PFSK-1 (cell line): ENCODE measurements at regions not wholly inside any gene's neighbourhood (a gene's known extent, or its start where the extent isn't known, plus 50 kb on each side); places are given as distances from the start of the nearest gene placed in this dataset.

Experiments
- POLR2AphosphoS5 ChIP-seq: IDR thresholded peaks from 2 replicates; pipeline ENCODE4 v1.6.1; 2012; ENCODE audit warnings: low read depth, mild to moderate bottlenecking, control low read depth, low read length, moderate library complexity
- TF ChIP-seq, protein P1 (sequence below), 2 experiments: IDR thresholded peaks; 2 replicates each; pipeline versions ENCODE4 v1.6.1 to v1.8.0; 2011 to 2012; ENCODE audit warnings: low read depth in 2 of 2, low read length in 2 of 2, control low read depth in 1 of 2, inconsistent platforms in 1 of 2, mild to moderate bottlenecking in 1 of 2, moderate library complexity in 1 of 2; ENCODE audit not compliant: insufficient read depth in 1 of 2

DNA sequence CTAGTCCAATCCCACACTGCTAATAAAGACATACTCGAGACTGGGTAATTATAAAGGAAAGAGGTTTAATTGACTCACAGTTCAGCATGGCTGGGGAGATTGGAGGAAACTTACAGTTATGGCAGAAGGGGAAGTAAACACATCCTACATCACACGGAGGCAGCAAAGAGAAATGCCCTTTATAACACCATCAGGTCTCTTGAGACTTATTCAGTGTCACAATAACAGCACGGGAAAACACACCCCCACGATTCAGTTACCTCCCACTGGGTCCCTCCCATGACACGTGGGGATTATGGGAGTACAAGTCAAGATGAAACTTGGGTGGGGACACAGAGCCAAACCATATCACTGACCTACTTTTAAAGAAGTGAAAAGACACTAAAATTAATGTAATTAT, 1130.4 kb upstream of the SLC10A2 start:
- TF ChIP-seq, protein P1, sequence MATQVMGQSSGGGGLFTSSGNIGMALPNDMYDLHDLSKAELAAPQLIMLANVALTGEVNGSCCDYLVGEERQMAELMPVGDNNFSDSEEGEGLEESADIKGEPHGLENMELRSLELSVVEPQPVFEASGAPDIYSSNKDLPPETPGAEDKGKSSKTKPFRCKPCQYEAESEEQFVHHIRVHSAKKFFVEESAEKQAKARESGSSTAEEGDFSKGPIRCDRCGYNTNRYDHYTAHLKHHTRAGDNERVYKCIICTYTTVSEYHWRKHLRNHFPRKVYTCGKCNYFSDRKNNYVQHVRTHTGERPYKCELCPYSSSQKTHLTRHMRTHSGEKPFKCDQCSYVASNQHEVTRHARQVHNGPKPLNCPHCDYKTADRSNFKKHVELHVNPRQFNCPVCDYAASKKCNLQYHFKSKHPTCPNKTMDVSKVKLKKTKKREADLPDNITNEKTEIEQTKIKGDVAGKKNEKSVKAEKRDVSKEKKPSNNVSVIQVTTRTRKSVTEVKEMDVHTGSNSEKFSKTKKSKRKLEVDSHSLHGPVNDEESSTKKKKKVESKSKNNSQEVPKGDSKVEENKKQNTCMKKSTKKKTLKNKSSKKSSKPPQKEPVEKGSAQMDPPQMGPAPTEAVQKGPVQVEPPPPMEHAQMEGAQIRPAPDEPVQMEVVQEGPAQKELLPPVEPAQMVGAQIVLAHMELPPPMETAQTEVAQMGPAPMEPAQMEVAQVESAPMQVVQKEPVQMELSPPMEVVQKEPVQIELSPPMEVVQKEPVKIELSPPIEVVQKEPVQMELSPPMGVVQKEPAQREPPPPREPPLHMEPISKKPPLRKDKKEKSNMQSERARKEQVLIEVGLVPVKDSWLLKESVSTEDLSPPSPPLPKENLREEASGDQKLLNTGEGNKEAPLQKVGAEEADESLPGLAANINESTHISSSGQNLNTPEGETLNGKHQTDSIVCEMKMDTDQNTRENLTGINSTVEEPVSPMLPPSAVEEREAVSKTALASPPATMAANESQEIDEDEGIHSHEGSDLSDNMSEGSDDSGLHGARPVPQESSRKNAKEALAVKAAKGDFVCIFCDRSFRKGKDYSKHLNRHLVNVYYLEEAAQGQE (IDR thresholded peaks at IDR 0.05; ENCODE audit: insufficient read depth in 1 of 2, low read depth in 2 of 2, low read length in 2 of 2): no peak
- TF ChIP-seq POLR2AphosphoS5: no peak
